Stimulated activated CD4-positive, alpha-beta T cell treated with anti-CD3 and anti-CD28 coated beads, Interleukin-4, amount 100 ng/mL, for 24 hours (primary cell): ENCODE measurements at regions not wholly inside any gene's neighbourhood (a gene's known extent, or its start where the extent isn't known, plus 50 kb on each side); places are given as distances from the start of the nearest gene placed in this dataset.
"Not testable (repeated sequence)": the region's sequence is repeated elsewhere in the genome, so short reads cannot be mapped to it uniquely, and the experiment has no call there.

Experiments used
- DNase-seq: peaks from one replicate; pipeline ENCODE4 v3.0.0-alpha.2; 2020

DNA sequence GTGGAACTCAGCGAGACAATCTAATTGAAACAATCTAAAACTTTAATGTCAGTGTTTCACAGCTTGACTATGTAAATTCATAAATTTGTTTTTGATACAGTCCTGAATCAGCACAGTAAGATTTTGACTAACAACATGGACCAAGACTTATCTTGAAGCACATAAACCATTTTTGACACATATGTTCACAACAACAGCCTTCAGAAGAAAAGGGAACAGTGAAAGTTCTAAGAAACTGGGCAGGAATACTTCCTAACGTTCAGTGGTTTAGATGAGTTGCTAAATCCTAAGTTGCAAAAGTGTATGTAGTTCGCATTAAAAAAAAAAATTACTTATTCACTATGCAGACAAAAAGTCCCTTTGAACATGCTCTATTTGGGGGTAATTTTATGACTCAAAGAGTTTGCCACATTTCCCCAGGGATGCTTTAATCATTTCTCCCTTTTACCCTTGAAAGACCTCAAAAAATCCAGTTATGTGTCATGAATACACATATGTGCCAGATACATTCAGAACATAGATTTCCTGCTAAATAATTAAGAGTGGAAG, 120.2 kb downstream of the MRPL39 start:
- no peak for DNase-seq

DNA sequence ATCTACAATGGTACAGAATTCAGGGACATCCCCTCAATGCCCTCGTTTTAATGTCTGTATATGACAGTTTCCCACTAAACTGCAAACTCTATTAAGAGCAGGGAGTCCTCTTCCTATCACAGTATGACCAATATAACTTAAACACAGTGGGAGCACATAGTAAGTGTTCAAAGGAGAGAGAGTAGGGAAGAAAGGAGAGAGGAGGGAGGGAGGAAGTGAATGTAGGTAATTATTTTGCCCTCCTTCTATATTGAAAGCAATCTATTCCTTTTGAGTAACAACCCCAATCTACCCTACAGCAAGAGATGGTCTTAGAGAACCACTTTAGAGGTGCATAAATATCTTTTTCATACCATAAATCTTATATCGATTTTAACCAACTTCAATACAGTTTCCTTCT, 121.4 kb downstream of the MRPL39 start:
- no peak for DNase-seq

DNA sequence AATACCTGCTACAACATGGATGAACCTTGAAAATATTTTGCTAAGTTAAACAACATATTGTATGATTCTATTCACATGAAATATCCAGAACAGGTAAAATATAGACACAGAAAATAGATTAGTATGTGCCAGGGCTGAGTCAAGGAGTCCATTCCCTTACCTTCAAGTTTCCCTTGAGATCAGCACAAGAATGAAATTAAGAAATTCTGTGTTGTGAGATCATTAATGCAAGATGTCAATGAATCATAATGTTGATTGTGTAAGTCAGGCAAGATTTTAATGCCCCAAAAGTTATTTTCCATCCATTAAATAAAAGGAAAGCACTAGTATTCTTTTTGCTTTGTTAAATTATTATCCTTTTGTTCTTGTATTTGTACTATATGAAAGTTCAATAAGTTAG, 139.4 kb downstream of the MRPL39 start:
- no peak for DNase-seq

DNA sequence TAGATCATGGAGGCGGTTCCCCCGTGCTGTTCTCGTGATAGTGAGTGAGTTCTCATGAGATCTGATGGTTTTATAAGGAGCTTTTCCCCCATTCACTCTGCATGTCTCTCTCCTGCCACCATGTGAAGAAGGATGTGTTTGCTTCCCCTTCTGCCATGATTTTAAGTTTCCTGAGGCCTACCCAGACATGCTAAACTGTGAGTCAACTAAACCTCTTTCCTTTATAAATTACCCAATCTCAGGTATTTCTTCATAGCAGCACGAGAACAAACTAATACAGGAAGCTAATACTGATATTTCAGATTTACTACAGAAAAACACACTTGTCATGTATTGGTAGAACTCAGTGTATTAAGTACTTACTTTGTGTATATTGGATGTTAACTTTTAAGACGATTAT, 140.2 kb downstream of the MRPL39 start:
- not testable (repeated sequence) for DNase-seq

DNA sequence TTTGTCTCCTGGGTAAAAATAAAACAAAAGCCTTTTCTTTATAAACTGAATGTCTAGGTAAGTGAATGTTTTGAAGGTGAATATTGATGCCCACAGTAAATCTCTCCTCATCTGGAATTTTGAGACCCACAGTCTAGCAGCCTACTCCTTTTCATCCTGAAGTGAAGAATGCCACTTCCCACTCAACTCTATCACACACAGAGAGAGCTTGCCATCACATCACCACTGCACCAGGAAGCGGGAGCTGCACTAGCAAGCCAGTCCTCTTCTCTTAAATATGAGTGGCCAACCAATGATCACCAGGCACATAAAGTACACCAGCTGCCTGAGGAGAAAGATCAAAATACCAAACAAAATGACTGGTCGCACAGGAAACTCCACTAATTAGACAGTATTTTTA, 140.8 kb downstream of the MRPL39 start:
- no peak for DNase-seq

DNA sequence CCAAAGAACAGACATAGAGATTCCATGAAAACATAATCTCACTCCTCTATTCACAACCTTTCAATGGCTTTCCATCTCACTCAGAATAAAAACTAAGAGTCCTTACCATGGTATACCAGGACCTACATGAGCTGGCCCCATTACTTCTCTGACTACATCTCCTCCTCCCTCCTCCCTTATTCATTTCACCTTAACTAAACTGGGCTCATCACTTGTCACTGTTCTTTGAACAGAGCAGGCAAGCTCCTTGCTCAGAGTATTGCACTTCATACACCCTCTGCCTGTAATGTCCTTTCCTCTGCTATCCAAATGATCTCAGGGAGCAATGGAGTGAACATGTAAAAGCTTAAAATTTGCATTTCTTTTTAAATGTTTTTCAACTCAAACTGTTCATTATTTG, 142.0 kb downstream of the MRPL39 start:
- DNase-seq: no peak

DNA sequence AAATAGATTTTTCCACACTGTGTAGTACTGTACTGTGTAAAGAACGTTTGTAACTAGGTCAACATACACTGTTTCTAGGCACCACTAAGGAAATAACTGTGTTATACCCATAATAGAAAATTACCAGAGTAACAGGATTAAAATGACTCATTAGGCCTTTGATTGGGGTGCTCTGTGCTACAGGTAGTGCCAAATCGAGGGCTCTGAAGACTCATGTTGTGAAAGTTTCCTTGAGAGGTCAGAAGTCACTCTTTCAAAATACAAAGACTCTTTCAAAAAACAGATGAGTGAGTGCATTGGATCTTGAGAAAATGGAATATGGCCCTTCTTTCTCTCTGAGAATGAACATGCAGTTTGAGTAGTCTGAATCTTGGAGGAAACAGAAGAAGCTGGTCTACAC, 143.0 kb downstream of the MRPL39 start:
- peak; percentile 35 for DNase-seq

DNA sequence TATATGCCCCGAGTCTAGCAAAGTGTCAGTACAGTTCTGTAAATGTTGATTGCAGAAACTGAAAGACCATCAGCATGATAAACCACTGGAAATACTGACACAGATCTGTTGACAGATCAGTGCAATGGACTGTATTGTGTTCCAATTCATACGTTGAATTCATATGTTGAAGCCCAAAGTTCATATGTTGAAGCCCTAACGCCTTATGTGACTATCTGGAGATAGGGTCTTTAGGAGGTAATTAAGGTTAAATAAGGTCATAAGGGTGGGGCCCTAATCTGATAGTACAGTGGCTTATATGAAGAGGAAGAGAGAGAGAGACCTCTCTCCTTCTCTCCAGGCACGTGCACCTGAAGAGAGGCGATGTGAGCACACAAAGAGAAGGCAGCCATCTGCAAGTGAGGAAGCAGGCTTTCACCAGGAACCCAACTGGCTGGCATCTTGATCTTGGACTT, 144.7 kb downstream of the MRPL39 start:
- no peak for DNase-seq

DNA sequence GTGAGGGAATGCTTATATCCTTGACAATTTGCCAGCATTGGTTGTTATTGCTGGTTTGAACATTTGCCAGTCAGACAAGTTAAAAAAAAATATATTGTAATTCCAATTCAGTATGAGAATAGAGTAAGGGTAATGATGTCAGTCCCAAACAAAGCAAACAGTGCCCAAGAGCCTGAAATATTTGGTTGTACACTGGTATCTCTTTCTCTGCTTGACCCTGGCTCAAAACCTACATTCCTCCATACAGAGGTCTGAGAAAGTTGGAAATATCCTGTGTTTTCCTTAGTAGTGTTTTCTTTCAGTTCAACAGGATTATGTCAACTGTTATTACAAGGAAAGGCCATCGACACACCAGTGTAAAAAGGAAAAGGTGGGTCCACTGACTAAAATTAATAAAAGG, 145.6 kb downstream of the MRPL39 start:
- DNase-seq: no peak

DNA sequence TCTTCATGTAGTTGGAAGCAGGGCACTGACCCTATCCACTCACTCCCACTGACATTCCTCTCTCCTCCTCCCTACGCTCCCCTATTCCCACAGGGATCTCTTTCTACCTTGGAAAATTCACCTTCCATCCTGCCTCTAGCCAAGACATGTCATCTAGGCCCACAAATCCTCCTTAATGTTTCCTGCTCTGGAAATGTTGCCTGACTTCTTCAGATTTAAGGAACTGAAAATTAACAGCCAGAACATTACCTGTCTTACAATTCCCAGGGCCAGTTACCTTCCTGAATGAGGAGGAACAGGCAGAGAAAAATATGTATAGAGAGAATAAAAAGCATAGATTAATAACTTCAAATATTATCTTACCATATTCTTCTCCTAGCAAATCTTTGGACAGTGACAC, 147.3 kb downstream of the MRPL39 start:
- DNase-seq: no peak

DNA sequence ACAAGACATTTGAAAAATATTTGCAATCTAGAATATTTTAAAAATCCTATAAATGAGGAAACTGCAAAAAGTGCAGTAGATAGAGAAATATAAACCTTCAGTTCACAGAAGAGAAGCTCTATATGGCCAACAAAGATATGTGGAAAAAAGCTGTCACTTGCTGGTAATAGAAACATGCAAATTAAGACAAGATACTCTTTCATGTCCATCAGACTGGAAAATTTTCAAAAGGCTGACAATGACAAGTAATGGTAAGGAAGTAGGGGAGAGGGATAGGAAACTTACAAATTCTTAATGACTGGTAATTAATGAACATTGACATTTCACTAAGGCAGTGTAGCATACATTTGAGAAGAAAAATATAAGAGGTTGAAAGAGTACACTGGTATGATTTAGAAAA, 147.9 kb downstream of the MRPL39 start:
- no peak for DNase-seq

DNA sequence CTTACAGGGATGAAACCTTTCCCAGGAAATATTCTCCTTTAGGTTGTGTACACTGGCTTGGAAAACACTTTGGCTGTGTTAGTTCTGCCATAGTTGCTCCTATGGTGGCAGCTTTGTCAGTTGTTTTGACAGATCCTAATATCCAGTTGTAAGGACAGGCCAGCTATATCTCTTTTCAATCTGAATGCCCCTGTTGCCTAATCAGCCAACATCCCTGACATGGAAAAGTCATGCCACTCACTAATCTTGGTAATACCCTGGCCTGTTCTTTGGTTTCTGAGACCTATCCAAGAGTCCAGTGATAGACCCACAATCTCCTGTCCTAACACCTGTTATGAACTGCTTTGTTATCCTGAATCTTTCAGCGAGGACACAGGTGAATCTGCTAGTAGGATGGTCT, 148.8 kb downstream of the MRPL39 start:
- no peak for DNase-seq

DNA sequence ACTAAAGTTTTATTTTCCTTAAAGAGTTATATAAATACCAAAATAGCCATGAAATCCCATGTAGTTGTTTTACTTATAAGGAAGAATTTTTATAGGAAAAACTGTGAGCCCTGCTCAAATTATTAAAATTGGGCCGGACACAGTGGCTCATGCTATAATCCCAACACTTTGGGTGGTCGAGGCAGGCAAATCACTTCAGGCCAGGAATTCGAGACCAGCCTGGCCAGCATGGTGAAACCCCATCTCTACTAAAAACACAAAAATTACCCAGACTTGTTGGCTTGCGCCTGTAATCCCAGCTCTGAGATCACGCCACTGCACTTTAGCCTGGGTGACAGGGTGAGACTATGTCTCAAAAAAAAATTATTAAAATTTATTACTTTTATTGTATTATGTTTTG, 149.3 kb downstream of the MRPL39 start:
- DNase-seq: no peak

DNA sequence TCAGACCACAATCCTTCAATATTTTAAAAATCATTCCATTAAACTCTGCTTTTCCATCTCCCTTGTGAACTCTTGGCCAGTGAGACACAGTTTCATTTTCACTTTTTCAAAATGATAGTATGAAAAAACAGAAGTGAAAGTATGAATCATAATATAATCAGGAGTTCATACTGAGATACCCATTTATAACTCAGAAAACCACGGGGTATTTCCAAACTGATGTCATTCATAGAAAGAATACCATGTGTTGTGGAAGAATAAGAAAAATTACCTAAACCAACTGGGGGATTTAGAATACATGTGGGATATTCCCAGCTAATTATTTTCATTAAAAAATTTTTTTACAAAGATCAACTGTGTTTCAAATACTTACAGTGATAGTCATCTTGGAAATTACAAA, 149.9 kb downstream of the MRPL39 start:
- DNase-seq: no peak

DNA sequence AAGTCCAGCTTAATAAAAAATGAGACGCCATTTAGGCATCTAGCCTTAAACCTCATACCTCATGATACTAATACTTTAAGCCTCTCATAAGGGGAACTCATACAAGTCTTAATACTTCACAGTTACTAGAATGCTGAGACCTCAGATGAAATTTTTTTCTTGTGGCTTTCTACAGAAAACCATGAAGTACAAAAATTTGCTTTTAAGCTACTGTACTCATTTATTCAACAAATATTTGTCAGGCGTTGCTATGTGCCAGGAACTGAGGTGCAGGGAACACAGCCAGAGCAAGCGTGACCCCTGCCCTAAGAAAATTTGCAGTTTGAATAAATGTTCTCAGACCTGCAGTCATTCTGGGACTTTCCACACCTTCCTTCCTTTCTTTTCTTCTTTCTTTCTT, 150.6 kb downstream of the MRPL39 start:
- DNase-seq: peak; percentile 69

DNA sequence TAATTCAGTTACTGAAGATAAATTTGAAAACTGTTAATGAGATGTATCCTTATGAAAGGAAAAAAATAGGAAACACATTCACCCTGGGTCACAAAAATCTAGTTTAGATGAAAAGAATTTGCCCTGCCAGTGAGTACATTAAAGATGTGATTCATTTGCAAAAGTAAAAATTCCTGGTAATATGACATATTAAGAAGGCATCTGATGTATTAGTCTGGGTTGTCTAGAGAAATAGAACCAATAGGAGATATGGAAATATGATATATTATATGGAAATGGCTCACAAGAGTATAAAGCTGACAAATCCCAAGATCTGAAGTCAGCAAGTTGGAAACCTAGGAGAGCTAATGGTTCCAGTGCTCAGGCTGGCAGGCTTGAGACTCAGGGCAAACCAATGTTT, 153.8 kb downstream of the MRPL39 start:
- DNase-seq: no peak

DNA sequence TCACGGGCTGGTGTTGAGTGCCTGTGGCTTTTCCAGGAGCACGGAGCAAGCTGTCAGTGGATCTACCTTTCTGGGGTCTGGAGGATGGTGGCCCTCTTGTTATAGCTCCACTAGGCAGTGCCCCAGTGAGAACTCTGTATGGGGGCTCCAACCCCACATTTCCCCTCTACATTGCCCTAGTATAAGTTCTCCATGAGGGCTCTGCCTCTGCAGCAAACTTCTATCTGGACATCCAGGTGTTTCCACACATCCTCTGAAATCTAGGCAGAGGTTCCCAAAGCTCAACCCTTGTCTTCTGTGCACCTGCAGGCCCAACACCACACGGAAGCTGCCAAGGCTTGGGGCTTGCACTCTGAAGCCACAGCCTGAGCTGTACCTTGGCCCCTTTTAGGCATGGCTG, 157.3 kb downstream of the MRPL39 start:
- no peak for DNase-seq

DNA sequence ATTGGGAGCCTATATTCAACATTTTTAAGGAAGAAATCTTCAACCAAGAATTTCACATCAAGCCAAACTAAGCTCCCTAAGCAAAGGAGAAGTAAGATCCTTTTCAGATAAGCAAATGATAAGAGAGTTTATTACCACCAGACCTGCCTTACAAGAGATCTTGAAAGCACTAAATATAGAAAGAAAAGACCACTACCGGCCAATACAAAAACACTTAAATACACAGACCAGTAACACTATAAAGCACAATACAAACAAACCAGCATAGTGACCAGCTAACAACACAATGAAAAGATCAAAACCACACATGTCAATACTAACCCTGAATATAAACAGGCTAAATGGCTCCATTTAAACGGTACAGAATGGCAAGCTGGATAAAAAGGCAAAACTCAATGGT, 165.4 kb downstream of the MRPL39 start:
- DNase-seq: no peak

DNA sequence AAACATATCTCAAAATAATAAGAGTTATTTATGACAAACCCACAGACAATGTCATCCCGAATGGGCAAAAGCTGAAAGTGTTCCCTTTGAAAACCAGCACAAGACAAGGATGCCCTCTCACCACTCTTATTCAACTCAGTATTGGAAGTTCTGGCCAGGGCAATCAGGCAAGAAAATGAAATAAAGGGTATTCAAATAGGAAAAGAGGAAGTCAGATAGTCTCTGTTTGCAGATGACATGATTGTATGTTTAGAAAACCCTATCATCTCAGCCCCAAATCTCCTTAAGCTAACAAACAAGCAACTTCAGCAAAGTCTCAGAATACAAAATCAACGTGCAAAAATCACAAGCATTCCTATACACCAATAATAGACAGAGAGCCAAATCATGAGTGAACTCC, 169.8 kb downstream of the MRPL39 start:
- not testable (repeated sequence) for DNase-seq

DNA sequence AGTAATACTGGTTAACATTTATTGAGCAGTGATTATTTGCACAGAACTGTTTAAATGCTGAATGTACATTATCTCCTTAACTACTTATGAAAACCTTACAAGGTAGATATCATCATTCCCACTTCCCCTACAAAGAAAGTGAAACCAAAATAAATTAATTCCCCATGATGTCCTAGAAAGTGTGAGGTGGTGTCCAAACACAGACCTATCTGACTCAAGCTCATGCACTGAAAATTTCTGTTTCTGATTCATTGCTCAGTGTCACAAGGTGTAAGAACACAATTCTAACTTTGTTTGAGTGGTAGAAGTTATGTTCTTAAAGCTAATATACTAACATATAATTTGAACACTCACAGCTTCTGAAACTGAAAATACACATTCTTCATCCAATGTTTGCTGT, 178.7 kb downstream of the MRPL39 start:
- DNase-seq: no peak

DNA sequence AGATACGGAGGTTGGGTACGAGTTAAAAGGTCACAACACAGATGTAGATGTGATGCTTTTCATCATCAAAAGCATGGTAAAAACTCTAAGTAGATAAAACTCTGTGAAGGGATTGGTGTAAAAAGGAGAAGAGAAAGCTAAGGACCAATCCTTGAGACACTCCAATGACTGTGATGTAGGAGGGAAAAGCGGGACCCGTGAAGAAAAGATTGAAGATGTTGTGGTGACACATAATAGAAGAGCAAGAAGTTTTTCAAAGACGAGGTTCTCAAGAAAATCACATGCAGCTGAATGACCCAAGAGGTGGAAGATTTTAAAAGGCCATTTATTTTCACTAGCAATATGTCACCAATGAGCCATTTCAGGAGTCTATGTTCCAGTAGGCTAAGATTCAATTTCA, 179.5 kb downstream of the MRPL39 start:
- DNase-seq: no peak

DNA sequence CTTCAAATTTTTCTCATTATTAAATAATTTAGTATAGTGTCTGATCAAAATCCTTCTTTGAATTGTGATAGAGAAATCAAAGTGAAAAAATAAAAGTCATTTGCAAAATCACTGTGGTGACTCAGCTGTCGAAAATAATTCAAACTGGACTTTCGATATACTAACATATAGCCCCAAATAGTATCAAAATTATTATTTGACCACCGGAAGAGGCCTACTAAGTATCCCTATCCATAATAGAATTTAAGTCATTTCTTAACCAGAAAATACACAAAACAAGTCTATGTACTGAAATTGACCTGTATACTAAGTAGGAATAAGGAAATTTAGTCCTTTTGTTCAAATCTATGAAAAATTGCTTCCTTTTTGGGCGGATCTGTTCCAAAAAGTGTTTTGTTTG, 180.7 kb downstream of the MRPL39 start:
- no peak for DNase-seq

DNA sequence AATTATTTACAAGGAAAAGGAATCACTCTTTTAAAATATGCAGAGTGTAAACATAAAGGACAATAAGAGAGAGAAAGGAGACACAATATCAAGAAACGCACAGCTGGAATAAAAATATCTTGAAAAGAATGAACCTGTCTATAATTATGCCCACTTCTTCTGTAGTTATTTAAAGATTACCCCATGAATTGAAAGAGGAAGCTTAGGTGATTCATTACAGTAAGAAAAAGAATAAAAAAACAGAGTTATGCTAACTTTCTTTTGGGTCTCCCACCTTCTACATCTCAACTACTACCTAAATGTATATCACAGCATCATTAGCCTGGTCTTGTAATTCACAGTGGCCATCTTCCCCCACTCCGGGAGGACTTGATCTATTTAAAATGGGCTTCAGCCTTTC, 182.1 kb downstream of the MRPL39 start:
- DNase-seq: no peak

DNA sequence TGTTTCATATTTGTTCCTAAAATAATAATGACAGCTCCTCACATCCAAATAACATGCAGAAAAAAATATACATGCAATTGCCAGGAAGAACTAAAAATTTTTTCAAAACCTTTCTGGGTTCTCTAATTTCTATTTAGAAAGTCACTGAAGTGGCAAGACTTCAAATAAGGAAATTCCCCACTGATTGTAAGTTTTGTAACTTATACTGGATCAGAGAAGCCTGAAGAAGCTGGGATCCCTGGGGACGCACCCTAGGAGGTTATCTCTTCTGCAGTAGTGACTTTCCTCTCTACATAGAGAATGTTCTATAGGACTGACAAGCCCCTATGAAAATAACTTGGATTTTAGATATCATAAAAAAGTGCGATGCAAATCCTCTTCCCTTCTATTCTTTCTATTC, 182.6 kb downstream of the MRPL39 start:
- no peak for DNase-seq

DNA sequence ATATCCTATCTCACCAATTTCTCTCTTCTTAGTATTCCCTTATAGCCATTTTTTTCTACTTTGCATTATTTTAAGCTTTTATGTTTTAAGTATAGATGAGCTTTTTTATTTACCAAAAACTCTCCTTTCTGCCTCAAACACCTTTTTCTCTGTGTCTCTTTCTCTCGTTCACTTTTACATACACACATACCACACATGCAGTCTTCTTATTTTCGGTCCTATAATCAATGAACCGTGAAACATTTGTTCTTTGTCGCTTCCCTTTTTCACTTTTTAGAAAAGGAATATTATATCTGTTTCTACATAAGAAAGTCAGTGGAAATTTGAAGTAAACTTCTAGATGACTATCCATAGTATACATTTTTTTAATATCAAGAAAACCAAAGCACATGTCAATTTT, 183.2 kb downstream of the MRPL39 start:
- no peak for DNase-seq
